ENCODE measurements at regions not wholly inside any gene's neighbourhood (a gene's known extent, or its start where the extent isn't known, plus 50 kb on each side); places are given as distances from the start of the nearest gene placed in this dataset.

DNA sequence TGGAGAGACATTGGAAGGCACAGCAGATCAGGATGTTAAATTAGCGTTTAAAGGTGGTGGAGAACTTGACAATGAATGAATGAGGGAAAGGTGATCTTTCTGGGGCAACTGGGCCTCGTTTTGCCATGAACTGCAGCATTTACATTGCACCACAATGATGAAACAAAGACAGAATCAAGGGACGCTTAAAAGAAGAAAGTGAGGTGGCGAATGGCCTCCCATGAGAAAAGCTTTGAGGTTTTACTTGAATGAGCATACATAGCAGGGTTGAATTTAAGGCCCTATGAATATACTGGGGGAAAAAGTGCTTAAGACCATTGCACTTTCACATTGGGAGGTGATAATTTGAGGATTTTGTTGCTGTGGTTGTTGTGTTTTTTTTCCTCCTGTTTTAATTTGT, 476.4 kb downstream of the ISL1 start:
- CTCF ChIA-PET, result no interaction called here
- TF ChIP-seq CTCF (tag by site-specific recombination; IDR thresholded peaks at IDR 0.05), result no peak
- TF ChIP-seq, protein P1, sequence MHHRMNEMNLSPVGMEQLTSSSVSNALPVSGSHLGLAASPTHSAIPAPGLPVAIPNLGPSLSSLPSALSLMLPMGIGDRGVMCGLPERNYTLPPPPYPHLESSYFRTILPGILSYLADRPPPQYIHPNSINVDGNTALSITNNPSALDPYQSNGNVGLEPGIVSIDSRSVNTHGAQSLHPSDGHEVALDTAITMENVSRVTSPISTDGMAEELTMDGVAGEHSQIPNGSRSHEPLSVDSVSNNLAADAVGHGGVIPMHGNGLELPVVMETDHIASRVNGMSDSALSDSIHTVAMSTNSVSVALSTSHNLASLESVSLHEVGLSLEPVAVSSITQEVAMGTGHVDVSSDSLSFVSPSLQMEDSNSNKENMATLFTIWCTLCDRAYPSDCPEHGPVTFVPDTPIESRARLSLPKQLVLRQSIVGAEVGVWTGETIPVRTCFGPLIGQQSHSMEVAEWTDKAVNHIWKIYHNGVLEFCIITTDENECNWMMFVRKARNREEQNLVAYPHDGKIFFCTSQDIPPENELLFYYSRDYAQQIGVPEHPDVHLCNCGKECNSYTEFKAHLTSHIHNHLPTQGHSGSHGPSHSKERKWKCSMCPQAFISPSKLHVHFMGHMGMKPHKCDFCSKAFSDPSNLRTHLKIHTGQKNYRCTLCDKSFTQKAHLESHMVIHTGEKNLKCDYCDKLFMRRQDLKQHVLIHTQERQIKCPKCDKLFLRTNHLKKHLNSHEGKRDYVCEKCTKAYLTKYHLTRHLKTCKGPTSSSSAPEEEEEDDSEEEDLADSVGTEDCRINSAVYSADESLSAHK (tag by site-specific recombination; IDR thresholded peaks at IDR 0.05), result no peak
- TF ChIP-seq ZNF529 (tag by site-specific recombination; IDR thresholded peaks at IDR 0.05; ENCODE audit: insufficient replicate concordance), result no peak
- TF ChIP-seq ZNF274 (IDR thresholded peaks at IDR 0.05; ENCODE audit: low read length), result no peak
- no peak for TF ChIP-seq ZNF274 (tag by site-specific recombination; IDR thresholded peaks at IDR 0.05; ENCODE audit: borderline replicate concordance)
- TF ChIP-seq ZNF548 (tag by site-specific recombination; IDR thresholded peaks at IDR 0.05), result no peak
- no peak for TF ChIP-seq ZNF132 (tag by site-specific recombination; IDR thresholded peaks at IDR 0.05; ENCODE audit: borderline replicate concordance)
- no peak for TF ChIP-seq GLI4 (tag by site-specific recombination; IDR thresholded peaks at IDR 0.05)
- no peak for TF ChIP-seq MYNN (tag by site-specific recombination; IDR thresholded peaks at IDR 0.05; ENCODE audit: borderline replicate concordance)
- no peak for TF ChIP-seq ZNF473 (tag by site-specific recombination; IDR thresholded peaks at IDR 0.05)
- TF ChIP-seq, protein P2, sequence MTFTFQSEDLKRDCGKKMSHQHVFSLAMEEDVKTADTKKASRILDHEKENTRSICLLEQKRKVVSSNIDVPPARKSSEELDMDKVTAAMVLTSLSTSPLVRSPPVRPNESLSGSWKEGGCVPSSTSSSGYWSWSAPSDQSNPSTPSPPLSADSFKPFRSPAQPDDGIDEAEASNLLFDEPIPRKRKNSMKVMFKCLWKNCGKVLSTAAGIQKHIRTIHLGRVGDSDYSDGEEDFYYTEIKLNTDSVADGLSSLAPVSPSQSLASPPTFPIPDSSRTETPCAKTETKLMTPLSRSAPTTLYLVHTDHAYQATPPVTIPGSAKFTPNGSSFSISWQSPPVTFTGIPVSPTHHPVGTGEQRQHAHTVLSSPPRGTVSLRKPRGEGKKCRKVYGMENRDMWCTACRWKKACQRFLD (tag by site-specific recombination; IDR thresholded peaks at IDR 0.05), result no peak
- no peak for TF ChIP-seq HOXD13 (CRISPR knock-in tag; IDR thresholded peaks at IDR 0.05; ENCODE audit: borderline replicate concordance)
- TF ChIP-seq ZNF560 (tag by site-specific recombination; IDR thresholded peaks at IDR 0.05; ENCODE audit: borderline replicate concordance), result no peak
- TF ChIP-seq ZNF394 (tag by site-specific recombination; IDR thresholded peaks at IDR 0.05; ENCODE audit: borderline replicate concordance), result no peak
- TF ChIP-seq, protein P3, sequence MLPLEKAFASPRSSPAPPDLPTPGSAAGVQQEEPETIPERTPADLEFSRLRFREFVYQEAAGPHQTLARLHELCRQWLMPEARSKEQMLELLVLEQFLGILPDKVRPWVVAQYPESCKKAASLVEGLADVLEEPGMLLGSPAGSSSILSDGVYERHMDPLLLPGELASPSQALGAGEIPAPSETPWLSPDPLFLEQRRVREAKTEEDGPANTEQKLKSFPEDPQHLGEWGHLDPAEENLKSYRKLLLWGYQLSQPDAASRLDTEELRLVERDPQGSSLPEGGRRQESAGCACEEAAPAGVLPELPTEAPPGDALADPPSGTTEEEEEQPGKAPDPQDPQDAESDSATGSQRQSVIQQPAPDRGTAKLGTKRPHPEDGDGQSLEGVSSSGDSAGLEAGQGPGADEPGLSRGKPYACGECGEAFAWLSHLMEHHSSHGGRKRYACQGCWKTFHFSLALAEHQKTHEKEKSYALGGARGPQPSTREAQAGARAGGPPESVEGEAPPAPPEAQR (tag by site-specific recombination; IDR thresholded peaks at IDR 0.05), result no peak
- Histone ChIP-seq H3K9me3 (ENCODE audit: control insufficient read depth, insufficient read depth, low read depth, low read length) (no peaks in the 10 kb centered on the region), H3K4me1 (ENCODE audit: control insufficient read depth, insufficient read depth, low read length) (no peaks in the 10 kb centered on the region), H3K4me3 (ENCODE audit: low read depth, low read length) (no peak overlapping the region), H3K27ac (ENCODE audit: extremely low read depth, low read depth, low read length) (no peak overlapping the region), H3K36me3 (ENCODE audit: control insufficient read depth in 2 of 2, insufficient read depth in 1 of 2, low read length in 2 of 2) (no peaks in the 10 kb centered on the region)
- POLR2A ChIA-PET, result no interaction called here

- CTCF ChIA-PET, result no interaction called here
- Histone ChIP-seq H3K4me1 (ENCODE audit: control insufficient read depth, insufficient read depth, low read length) (no peaks in the 10 kb centered on the region), H3K4me3 (ENCODE audit: low read depth, low read length) (no peak overlapping the region), H3K9me3 (ENCODE audit: control insufficient read depth, insufficient read depth, low read depth, low read length) (no peaks in the 10 kb centered on the region), H3K36me3 (ENCODE audit: control insufficient read depth in 2 of 2, insufficient read depth in 1 of 2, low read length in 2 of 2) (no peaks in the 10 kb centered on the region), H3K27ac (ENCODE audit: extremely low read depth, low read depth, low read length) (no peak overlapping the region)
- POLR2A ChIA-PET, result no interaction called here
- TF ChIP-seq TRIM28 (IDR thresholded peaks at IDR 0.05; ENCODE audit: borderline replicate concordance, low read length) (peak; percentile 65), SETDB1 (IDR thresholded peaks at IDR 0.05; ENCODE audit: insufficient read length, low read length) (no peak), EGR2 (tag by site-specific recombination; IDR thresholded peaks at IDR 0.05; ENCODE audit: low read depth) (no peak), ZNF292 (tag by site-specific recombination; IDR thresholded peaks at IDR 0.05; ENCODE audit: borderline replicate concordance, low read depth) (no peak), BCL11B (tag by site-specific recombination; IDR thresholded peaks at IDR 0.05; ENCODE audit: low read depth) (0 out of 2 replicates have a peak, but pooled peaks have one; percentile 26), ZNF561 (tag by site-specific recombination; IDR thresholded peaks at IDR 0.05; ENCODE audit: borderline replicate concordance) (no peak), ZFP69B (tag by site-specific recombination; IDR thresholded peaks at IDR 0.05) (no peak), HOXD13 (CRISPR knock-in tag; IDR thresholded peaks at IDR 0.05; ENCODE audit: borderline replicate concordance) (peak; percentile 90), ZNF585B (tag by site-specific recombination; IDR thresholded peaks at IDR 0.05) (no peak), ZNF510 (tag by site-specific recombination; IDR thresholded peaks at IDR 0.05; ENCODE audit: insufficient replicate concordance) (no peak), ZFP37 (tag by site-specific recombination; IDR thresholded peaks at IDR 0.05) (no peak), ZNF112 (tag by site-specific recombination; IDR thresholded peaks at IDR 0.05) (no peak), GFI1B (tag by site-specific recombination; IDR thresholded peaks at IDR 0.05) (0 out of 2 replicates have a peak, but pooled peaks have one; percentile 18)
- TF ChIP-seq, protein P4, sequence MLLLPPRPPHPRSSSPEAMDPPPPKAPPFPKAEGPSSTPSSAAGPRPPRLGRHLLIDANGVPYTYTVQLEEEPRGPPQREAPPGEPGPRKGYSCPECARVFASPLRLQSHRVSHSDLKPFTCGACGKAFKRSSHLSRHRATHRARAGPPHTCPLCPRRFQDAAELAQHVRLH (tag by site-specific recombination; IDR thresholded peaks at IDR 0.05), result peak; percentile 88
Observed at GRCh38 chr5:51860532-51861018, 477.3 kb downstream of the ISL1 start.

Measured in HEK293 (cell line).